ENCODE measurements at regions not wholly inside any gene's neighbourhood (a gene's known extent, or its start where the extent isn't known, plus 50 kb on each side); places are given as distances from the start of the nearest gene placed in this dataset.

- no peak for DNase-seq (ENCODE audit: low spot score)
Measured at GRCh38 chr11:115928811-115929210, 424.6 kb upstream of the CADM1 start.

DNA sequence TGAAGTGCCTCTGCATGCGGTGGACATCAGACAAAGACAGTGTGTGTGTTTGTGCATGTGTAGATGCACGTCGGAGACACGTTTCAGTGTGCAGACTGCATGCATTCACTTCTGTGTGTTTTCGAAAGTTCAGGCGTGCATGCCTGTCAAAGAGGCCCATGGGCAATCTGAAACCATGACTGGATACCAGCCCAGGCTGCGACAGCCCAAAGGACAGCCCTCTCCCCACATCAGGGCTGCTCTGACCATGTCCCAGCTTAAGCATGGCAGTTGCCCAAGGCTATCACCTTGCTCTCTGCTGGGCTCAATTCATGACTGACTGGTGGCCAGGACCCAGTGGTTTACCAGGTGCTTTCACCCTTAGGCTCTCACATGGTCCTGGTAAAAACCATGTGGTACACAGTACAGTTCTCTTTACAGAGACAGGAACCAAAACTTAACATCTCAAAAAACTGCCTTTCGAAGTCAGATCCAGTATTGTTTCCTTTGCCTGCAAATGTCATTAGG, 423.7 kb upstream of the CADM1 start:
- no peak for DNase-seq (ENCODE audit: low spot score)

- no peak for DNase-seq (ENCODE audit: low spot score)
Measured at GRCh38 chr11:115926601-115927000, 422.4 kb upstream of the CADM1 start.

DNA sequence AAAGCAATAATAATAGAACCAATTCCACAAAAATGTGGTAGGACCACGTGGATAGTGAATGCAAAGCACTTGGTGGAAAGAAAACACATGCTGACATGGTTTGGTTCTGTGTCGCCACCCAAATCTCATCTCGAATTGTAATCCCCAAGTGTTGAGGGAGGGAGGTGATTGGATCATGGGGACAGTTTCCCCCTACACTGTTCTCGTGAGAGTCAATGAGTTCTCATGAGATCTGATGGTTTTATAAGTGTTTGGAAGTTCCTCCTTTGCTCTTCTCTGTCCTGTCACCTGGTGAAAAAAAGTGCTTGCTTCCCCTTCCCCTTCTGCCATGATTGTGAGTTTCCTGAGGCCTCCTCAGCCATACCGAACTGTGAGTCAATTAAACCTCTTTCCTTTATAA, 421.9 kb upstream of the CADM1 start:
- DNase-seq (ENCODE audit: low spot score) = no peak

DNA sequence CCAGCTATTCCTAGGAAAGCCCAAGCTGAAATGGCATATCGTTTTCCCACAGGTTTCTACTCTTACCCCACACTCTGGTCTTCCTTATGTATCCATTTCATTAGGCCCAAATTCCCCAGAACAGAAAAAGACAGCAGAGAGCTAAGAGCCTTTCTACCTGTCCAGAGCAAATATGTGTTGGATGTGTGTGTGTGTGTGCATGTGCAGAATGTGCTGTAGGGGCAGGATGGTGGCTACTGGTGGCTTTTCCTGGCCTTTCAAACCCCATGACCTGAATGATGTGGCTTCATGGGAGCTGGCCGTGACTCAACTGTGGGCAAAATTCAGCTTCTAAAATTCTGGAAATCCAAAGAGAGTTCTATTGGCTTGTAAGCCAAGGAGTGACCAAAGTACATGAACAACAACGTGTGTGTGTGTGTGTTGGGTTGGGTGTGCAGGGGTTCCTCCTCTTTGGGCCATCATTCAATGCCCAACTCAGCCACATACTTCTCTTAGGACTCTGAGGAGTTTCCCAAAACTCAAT, 421.4 kb upstream of the CADM1 start:
- DNase-seq (ENCODE audit: low spot score) = no peak

DNA sequence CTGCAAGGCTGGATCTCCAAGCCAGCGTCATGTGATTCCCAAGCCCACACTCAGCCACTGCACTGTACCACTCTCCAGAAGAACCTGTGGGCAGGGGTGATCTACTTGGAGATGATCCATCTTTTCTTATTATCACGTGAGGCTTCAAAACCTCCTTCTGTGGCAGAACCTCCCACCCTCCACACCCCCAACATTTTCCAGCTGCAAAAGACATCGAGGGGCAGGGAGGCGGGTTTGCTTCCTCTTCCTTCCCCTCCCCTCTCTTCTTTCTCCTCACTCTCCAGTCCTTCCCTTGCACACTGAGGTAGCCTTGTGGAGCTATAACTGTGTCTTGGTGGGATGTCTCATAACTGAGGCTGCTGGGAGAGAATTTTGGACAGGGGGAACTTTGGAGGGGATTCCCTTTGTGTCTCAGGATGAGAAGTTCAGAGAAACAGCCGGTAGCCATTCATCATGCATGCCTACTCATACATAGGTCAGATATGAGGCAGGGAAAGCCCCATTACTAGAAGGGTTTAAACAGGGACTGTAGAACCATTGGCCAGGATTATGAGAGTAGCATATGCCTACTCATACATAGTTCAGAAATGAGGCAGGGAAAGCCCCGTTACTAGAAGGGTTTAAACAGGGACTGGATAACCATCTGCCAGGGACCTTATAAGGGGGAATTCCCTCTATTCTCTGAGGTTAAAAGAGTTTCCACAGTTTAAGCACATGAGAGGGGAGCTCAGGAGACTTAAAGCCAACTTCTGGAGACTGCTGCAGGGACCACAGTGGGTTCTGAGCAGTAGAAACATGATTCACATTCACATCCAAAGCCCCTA, 420.7 kb upstream of the CADM1 start:
- no peak for DNase-seq (ENCODE audit: low spot score)

GRCh38 chr11:115922876-115923275, 418.7 kb upstream of the CADM1 start:
- no peak for DNase-seq (ENCODE audit: low spot score)

GRCh38 chr11:115921986-115922385, 417.8 kb upstream of the CADM1 start:
- DNase-seq (ENCODE audit: low spot score) = no peak

- DNase-seq (ENCODE audit: low spot score) = no peak
Measured at GRCh38 chr11:115921540-115921939, 417.3 kb upstream of the CADM1 start.

DNA sequence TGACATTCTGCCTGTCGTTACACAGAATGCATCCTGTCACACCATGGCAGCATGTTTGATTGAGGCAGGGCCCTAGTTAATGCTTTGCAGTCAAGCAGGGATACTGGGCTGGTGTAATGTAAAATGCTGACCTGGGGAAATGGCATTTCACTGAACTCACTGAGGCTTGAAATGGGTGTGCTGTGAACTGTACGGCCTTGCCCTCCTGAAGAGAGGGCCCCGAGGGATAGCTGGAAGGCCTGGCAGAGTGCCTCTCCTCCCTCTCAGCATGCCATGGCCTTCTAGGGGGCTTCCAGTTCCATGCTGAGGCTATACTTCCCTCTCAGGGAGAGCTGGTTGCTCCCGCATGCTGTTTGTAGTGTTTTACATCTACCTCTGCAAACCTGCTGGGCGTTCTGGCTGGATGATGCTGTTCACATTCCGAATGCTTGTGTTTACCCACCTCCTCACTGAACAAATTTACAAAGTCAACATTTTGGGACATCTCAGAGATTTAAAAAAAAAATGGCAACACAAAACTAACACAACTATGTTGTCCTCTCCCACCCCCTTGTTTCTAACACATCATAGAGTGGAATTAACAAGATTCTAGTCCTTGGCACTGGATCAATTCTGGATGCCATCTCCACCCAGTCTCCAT, 416.7 kb upstream of the CADM1 start:
- DNase-seq (ENCODE audit: low spot score) = no peak

- no peak for DNase-seq (ENCODE audit: low spot score)
Measured at GRCh38 chr11:115920092-115920461, 415.9 kb upstream of the CADM1 start.

- no peak for DNase-seq (ENCODE audit: low spot score)
Measured at GRCh38 chr11:115919341-115920091, 415.3 kb upstream of the CADM1 start.

DNA sequence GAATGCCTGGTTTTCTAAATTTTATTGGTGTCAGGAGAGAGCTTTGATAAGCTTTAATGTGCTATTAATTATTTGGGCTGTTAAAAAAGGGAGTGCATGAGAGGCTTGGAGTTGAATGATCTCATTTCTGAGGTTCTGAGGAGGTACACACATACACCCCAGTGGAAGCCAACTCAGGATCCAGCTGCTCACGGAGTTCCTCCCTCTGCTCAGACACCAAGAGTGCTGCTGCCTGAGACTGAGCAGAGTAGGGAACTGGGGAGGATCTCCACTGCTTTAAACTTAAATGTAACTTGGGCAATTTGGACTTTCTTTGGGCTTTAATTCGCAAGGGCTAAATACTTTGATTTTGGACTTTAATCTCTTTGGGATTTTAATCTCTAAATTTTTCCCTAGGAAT, 414.4 kb upstream of the CADM1 start:
- DNase-seq (ENCODE audit: low spot score) = no peak

GRCh38 chr11:115916608-115917007, 412.4 kb upstream of the CADM1 start:
- no peak for DNase-seq (ENCODE audit: low spot score)

GRCh38 chr11:115912484-115912945, 408.3 kb upstream of the CADM1 start:
- peak; percentile 46 for DNase-seq (ENCODE audit: low spot score)

DNA sequence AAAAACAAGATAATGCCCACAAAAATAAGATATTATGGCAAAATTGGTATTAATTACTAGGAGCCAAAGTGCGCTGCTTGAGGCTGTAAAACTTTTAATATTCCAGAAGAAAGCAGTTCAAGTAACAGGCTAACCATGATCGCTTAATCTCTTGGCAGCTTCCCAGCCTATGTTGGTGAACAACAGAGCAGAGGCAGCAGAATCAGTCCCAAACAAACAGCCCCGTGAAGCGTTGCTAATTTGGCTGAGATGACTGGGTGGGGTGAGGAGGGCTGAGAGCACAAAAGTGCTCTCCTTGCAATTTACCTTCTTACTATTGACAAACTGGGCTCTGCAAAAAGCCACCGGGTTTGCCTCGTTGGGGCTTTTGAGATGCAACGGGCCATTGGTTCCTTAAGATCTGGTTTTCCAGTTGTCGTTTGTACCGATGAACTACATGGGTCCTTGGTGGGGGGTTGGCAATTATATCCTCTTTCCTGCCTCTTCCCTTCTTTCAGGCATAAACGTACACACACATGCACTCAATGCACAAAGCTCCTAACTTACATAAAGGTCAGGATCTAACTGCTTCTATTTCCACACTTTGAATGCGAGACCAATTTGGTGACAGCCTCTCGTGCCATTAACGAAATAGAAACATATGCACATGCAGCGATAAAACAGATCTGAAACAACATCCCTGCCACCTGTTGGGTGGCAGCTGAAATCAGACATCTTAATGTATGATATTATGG, 407.6 kb upstream of the CADM1 start:
- DNase-seq (ENCODE audit: low spot score) = no peak

- no peak for DNase-seq (ENCODE audit: low spot score)
Measured at GRCh38 chr11:115910379-115910778, 406.2 kb upstream of the CADM1 start.

DNA sequence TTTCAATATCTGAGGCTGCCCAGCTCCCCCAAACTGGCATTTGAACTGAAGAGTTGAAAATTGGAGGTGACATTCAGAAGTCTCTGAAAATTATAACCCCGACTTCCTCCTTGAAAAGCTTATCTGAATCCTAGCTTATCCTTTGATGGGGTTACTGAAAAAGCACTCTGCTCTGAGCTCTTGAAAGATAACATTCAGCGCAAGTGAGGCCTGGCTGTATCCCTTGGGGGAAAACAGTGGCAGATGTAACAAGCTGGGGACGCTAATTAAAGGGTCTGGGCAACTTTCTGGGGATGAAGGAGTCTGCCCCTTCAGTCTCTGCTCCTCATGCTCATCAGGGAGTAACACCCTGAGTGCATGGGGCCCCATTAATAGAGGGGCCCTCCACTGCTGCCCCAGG, 402.0 kb upstream of the CADM1 start:
- peak; percentile 45 for DNase-seq (ENCODE audit: low spot score)

GRCh38 chr11:115905341-115906000, 401.3 kb upstream of the CADM1 start:
- DNase-seq (ENCODE audit: low spot score) = no peak

DNA sequence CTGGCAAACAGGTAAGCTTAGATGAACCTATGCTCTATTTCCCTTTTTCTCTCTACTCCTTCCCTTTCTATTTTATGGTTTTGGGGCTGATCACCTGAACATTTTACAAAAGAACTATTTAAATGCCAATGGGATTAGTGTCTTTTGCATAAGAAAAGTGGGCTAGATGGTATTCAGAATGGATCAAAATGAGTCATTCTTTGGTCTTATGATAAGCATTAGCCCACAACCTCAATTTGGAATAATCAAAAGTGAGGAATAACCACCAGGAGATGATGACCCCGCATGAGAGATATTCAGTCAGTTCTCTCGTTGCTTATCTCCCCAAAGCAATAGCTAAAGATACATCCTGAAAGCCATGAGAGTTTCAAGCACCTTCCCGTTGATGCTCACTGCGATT, 399.0 kb upstream of the CADM1 start:
- no peak for DNase-seq (ENCODE audit: low spot score)

DNA sequence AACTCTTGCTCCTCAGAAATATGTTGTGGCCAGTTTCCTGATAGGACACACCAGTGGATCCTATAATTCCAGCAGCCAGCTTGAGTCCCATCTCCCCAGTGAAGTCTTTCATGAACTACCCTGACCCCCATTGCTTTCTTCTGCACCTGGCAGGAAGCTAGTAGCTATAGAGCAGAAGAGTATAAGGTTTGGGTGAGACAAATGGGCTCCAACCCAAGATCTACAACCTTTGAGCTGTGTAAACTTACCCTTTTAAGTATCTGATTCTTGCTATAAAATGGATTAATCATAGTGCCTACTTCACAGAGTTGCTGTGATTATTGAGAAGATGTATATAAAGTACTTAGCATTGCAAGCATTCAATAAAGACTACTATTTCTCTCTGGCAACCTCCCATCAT, 396.9 kb upstream of the CADM1 start:
- DNase-seq (ENCODE audit: low spot score) = no peak
